H1 (cell line): ENCODE measurements at regions not wholly inside any gene's neighbourhood (a gene's known extent, or its start where the extent isn't known, plus 50 kb on each side); places are given as distances from the start of the nearest gene placed in this dataset.

ENCODE experiments used
- ATF3 ChIP-seq: IDR thresholded peaks from 2 replicates; pipeline ENCODE4 v1.6.1; 2011; ENCODE audit warnings: low read depth, mild to moderate bottlenecking, low read length; ENCODE audit not compliant: insufficient read depth
- CHD2 ChIP-seq: IDR thresholded peaks from 2 replicates; pipeline ENCODE4 v1.6.1; 2012; ENCODE audit warnings: low read length, improper control_type of control experiment
- CHD7 ChIP-seq: fragments of 300-600 bp; sonication (generic); IDR thresholded peaks from 2 replicates; pipeline ENCODE4 v1.7.1; 2012; ENCODE audit warnings: low read length, moderate library complexity, mild to moderate bottlenecking, inconsistent platforms; ENCODE audit not compliant: insufficient replicate concordance
- HDAC2 ChIP-seq, 2 experiments: fragments of 300-600 bp in 1 of 2; sonication (generic) in 1 of 2; IDR thresholded peaks; 2 replicates each; pipeline ENCODE4 v1.6.1; 2011 to 2012; ENCODE audit warnings: low read depth in 2 of 2, low read length in 2 of 2, mild to moderate bottlenecking in 2 of 2, moderate library complexity in 2 of 2, borderline replicate concordance in 1 of 2, inconsistent platforms in 1 of 2
- JUND ChIP-seq: IDR thresholded peaks from 2 replicates; pipeline ENCODE4 v1.6.1; 2011; ENCODE audit warnings: mild to moderate bottlenecking, improper control_type of control experiment, low read length
- MAX ChIP-seq: IDR thresholded peaks from 2 replicates; pipeline ENCODE4 v1.6.1; 2012; ENCODE audit warnings: inconsistent platforms
- POLR2AphosphoS5 ChIP-seq: IDR thresholded peaks from 2 replicates; pipeline ENCODE4 v1.6.1; 2011; ENCODE audit warnings: low read depth, low read length
- POU5F1 ChIP-seq: IDR thresholded peaks from 2 replicates; pipeline ENCODE4 v1.6.1; 2011; ENCODE audit warnings: low read depth, mild to moderate bottlenecking, low read length, moderate library complexity
- SIX5 ChIP-seq: IDR thresholded peaks from 2 replicates; pipeline ENCODE4 v1.6.1; 2011; ENCODE audit warnings: mild to moderate bottlenecking, low read depth, low read length
- SP1 ChIP-seq: IDR thresholded peaks from 2 replicates; pipeline ENCODE4 v1.6.1; 2011; ENCODE audit warnings: low read depth, low read length
- USF2 ChIP-seq: IDR thresholded peaks from 2 replicates; pipeline ENCODE4 v1.6.1; 2011; ENCODE audit warnings: low read length, improper control_type of control experiment

DNA sequence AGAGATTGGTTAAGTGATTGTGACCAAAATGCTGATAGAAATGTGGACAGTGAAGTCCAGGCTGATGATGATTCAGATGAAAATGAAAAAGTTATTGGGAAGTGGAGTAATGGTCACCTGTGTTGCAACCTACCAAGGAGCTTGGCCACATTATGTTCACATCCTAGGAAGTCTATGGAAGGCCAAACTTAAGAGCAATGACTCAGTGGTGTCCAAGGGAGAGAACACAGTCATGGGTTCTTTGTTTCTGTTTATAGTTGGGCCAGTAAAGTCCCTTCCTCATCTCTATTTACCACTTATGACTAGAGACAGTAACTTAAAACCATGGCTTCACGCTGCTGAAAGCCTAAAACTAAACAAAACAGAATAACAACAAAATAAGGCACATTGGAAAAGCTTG lies 555.3 kb upstream of the DAB2 start (continued):
- TF ChIP-seq CHD7, result no peak
- TF ChIP-seq SP1, result no peak
- TF ChIP-seq JUND, result no peak
- TF ChIP-seq SIX5, result no peak
- TF ChIP-seq CHD2, result no peak
- TF ChIP-seq USF2, result no peak
- TF ChIP-seq POLR2AphosphoS5, result no peak
- no peak for TF ChIP-seq ATF3
- TF ChIP-seq POU5F1, result no peak
- no peak for TF ChIP-seq HDAC2 (IDR thresholded peaks at IDR 0.05; ENCODE audit: borderline replicate concordance in 1 of 2, low read depth in 2 of 2, low read length in 2 of 2)
- TF ChIP-seq MAX, result no peak
